ENCODE measurements at regions not wholly inside any gene's neighbourhood (a gene's known extent, or its start where the extent isn't known, plus 50 kb on each side); places are given as distances from the start of the nearest gene placed in this dataset.

- ATAC-seq: no peak
Observed at GRCh38 chr9:107624234-107624948, 134.8 kb upstream of the KLF4 start.

- ATAC-seq: no peak
Observed at GRCh38 chr9:107621436-107621835, 131.9 kb upstream of the KLF4 start.

- no peak for ATAC-seq
Observed at GRCh38 chr9:107620801-107621200, 131.2 kb upstream of the KLF4 start.

GRCh38 chr9:107620236-107620635 is 130.7 kb upstream of the KLF4 start:
- ATAC-seq: no peak

- ATAC-seq: no peak
Observed at GRCh38 chr9:107615321-107615720, 125.8 kb upstream of the KLF4 start.

GRCh38 chr9:107614765-107615164 is 125.2 kb upstream of the KLF4 start:
- ATAC-seq: no peak

- no peak for ATAC-seq
Observed at GRCh38 chr9:107613321-107613720, 123.8 kb upstream of the KLF4 start.

GRCh38 chr9:107612136-107612535 is 122.6 kb upstream of the KLF4 start:
- no peak for ATAC-seq

GRCh38 chr9:107609547-107609946 is 120.0 kb upstream of the KLF4 start:
- ATAC-seq: no peak

GRCh38 chr9:107606149-107606790 is 116.7 kb upstream of the KLF4 start:
- ATAC-seq: no peak

- no peak for ATAC-seq
Observed at GRCh38 chr9:107605041-107605440, 115.5 kb upstream of the KLF4 start.

- no peak for ATAC-seq
Observed at GRCh38 chr9:107603281-107603680, 113.7 kb upstream of the KLF4 start.

GRCh38 chr9:107600060-107600573 is 110.5 kb upstream of the KLF4 start:
- ATAC-seq: no peak

- ATAC-seq: no peak
Observed at GRCh38 chr9:107597743-107598217, 108.2 kb upstream of the KLF4 start.

- ATAC-seq: no peak
Observed at GRCh38 chr9:107594908-107595530, 105.5 kb upstream of the KLF4 start.

GRCh38 chr9:107593224-107593870 is 103.8 kb upstream of the KLF4 start:
- ATAC-seq: no peak

- ATAC-seq: no peak
Observed at GRCh38 chr9:107592424-107592823, 102.9 kb upstream of the KLF4 start.

GRCh38 chr9:107591781-107592180 is 102.2 kb upstream of the KLF4 start:
- no peak for ATAC-seq

- ATAC-seq: no peak
Observed at GRCh38 chr9:107588393-107588792, 98.8 kb upstream of the KLF4 start.

- ATAC-seq: no peak
Observed at GRCh38 chr9:107587191-107587963, 97.8 kb upstream of the KLF4 start.

- ATAC-seq: no peak
Observed at GRCh38 chr9:107586493-107586892, 96.9 kb upstream of the KLF4 start.

- no peak for ATAC-seq
Observed at GRCh38 chr9:107585465-107585864, 95.9 kb upstream of the KLF4 start.

All from activated CD4-positive, CD25-positive, alpha-beta regulatory T cell treated with anti-CD3 and anti-CD28 coated beads, Interleukin-2, amount 50 U/mL, for 24 hours (primary cell).